ENCODE measurements at regions not wholly inside any gene's neighbourhood (a gene's known extent, or its start where the extent isn't known, plus 50 kb on each side); places are given as distances from the start of the nearest gene placed in this dataset.
A peak's percentile ranks its signal among the peaks of the same experiment; 100 is the strongest.
"Not testable (repeated sequence)": the region's sequence is repeated elsewhere in the genome, so short reads cannot be mapped to it uniquely, and the experiment has no call there.

DNA sequence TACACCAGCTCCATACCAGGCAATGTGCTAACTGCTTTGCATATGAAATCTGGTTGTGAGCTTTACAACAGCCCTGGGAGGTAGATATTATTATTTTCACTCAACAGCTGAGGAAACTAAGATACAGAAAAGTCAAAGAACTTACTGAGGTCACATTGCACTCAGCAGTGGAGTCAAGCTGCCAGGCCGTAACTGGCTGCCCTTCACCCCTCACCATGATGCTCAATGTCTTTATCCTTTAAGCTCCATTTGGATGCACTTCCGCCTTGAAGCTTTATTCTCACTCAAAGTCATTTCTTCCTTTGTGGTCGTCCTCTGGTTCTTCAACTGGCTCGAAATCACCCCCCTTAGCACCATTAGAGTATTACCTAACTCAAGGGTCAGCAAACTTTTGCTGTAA is 81.7 kb upstream of the RALGPS2 start:
- DNase-seq, result no peak

GRCh38 chr1:178643831-178644230 is 81.2 kb upstream of the RALGPS2 start:
- no peak for DNase-seq

GRCh38 chr1:178644308-178645120 is 80.5 kb upstream of the RALGPS2 start:
- DNase-seq, result no peak

DNA sequence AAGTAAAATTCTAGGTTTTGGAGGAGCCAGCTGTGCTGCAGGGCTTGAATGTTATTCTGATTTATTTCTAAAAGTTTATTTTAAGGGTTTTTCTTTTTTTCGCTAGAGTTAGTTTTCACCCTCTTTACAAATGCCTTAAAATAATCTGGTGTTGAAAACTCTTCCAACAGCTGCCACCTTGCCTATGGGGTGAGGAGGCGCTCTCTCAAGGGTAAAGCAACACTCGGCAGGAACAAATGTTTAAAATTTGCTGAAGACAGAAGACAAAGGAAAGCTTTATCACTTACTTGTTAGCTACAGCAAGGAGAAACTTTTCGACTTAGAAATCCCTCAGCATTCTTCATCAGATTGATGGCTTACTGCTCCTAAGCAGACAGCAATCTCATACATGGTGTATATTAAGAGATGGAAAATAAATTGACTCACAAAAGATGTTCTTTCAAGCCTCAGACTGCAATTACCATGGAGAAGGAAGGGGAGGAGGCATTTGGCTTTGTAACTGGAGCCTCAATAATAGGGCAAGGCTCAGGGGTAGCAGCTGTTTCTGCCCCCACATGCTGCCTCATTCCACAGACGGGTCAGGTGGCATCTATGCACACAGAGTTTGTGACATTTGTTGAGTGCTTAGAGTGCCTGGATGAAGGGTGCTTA is 79.8 kb upstream of the RALGPS2 start:
- no peak for DNase-seq

- DNase-seq, result no peak
Measured at GRCh38 chr1:178645808-178646200, 79.2 kb upstream of the RALGPS2 start.

DNA sequence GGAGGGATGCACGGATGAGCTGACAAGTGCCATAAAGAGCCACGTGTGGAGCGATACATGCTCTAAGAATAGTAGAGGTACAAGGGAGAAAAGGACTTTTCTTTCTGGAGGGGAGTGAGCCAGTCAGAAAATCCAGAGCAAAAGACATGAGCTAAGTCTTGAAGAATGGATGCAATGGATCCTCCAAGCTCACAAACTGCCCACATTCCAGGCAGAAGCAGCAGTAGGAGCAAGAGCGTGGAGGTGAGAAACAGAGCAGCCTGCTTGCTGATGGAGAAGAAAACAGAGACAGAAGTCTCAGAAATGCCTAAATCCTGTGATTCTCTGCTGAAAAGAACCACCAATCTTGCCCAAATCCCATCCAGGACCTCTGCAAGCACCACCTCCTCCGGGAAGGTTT is 78.2 kb upstream of the RALGPS2 start:
- DNase-seq, result no peak

- no peak for DNase-seq
Measured at GRCh38 chr1:178648151-178648550, 76.9 kb upstream of the RALGPS2 start.

- no peak for DNase-seq
Measured at GRCh38 chr1:178649582-178650350, 75.3 kb upstream of the RALGPS2 start.

DNA sequence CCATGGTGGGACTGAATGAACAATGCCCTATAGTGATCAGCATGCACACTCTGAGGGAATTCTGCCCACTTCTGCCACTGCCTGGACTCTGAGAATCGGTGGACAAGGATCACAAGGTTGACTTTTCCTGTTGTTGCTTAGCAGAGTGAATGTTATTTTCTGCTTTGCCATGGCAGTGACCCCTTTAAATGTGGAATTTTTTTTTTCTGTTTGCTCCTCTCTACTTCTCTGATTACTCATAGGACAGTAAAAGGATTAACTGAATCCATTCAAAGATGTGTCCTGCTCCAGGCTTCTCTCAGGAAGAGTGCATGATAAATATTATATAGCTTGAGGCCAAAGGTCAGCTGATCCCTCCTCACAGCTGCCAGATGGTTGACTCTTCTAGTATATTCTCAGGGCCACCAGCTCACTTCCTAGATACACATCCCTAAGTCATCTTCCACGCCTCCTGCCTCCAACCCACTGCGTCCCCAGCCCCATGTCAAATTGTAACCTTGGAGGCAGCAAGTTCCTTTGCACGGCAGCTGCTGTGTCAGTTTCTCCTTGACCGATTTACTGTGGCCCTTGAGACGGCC is 74.0 kb upstream of the RALGPS2 start:
- DNase-seq, result no peak

DNA sequence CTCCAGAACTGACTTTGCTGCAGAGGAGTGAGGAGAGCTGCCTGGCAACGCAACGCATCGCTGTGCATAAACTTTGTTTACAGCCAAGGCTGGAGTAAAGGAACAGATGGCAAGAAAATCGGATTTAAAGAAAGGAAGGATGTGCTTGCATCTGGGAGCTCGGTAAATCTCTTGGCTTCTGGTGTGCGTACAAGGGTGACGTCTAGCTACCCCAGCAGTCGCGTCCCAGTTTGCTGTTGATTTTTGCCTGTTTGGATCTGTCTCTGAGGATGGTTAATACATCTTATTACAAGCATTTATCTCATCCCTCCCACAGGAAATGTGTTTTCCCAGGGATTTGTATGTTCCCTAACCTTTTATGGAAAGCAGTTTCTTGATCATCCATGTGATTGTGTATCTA is 73.3 kb upstream of the RALGPS2 start:
- no peak for DNase-seq

DNA sequence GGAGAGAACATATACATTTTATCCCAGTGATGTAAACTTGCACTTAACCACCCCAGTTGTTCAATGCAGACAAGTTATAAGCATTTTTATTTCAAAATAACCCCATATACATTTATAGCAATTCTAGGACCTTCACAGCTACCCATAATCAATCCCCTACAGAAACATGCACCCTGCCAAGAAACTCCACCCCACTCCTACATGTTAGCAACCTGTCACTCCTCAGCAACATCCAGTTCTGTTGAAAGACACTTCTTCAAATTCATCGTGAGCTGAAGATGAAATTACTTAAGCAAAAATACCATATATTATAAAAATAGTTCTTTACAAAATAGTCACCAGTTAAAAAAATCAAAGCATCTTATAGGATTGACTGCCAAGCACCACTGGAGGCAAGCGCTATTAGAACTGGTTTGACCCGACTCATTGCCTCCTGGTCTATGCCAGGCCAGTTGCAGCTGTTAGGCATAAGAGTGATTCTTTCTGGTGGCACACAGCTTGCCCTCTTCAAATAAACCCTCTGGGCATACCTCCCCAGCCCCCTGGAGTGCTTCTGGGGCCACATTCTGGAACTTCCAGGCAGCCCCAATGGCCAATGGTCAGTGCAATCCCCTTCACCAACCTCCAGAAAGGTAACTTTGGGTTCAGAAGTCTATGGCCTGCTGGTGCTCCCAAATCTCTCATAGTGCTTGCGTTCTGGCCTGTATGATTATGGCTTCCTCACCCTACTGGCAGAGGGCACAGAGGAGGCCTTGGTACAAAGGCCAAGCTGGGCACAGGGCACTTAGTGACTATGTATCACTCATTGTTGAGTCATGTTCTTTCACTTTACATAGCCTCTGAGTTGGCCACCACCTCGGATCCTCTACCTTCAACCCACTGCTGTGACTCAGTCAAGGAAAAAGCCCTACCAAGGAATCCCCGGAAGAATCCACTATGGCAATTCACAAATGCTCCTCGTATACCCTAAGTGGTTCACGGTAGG is 72.2 kb upstream of the RALGPS2 start:
- DNase-seq, result no peak

DNA sequence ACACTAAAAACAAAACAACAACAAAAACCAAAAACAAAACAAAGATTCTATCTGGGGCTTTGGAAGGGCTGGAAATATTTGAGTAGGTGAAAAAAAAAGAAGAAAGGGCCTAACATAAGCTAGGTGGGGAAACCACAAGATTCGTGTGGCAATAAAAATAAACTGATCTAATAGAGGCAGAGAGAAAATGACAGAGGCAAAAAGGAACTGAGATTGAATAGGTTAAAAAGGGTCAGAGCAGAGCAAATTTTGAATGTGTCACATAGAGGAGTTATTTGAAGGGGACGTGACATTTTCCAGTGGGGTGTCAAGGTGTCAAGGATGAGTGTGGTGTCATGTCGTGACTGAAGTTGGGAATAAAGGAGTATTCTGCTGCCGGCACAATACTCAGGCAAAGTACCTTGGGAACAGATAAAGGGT is 65.2 kb upstream of the RALGPS2 start:
- DNase-seq, result no peak

GRCh38 chr1:178660461-178660860 is 64.6 kb upstream of the RALGPS2 start:
- DNase-seq, result no peak

DNA sequence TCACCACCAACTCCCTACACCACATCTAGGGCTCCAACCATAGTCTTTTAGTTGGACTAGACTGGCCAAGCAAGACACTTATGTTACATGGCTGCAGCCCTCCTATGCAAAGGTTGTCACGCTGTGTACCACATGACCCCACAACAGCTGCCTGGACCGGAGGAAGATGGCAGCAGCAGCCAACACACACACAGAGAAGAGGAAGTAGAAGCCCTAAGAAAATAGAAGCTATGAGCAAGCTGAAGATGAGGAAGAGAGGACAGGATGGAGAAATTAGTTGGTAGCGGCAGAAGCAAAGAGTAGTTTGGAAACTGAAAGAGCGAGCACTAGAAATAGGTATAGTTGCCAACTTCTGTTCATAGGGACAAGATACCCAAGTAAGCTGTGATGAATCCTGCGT is 60.8 kb upstream of the RALGPS2 start:
- DNase-seq, result peak; percentile 84

GRCh38 chr1:178665579-178665978 is 59.5 kb upstream of the RALGPS2 start:
- DNase-seq, result no peak

DNA sequence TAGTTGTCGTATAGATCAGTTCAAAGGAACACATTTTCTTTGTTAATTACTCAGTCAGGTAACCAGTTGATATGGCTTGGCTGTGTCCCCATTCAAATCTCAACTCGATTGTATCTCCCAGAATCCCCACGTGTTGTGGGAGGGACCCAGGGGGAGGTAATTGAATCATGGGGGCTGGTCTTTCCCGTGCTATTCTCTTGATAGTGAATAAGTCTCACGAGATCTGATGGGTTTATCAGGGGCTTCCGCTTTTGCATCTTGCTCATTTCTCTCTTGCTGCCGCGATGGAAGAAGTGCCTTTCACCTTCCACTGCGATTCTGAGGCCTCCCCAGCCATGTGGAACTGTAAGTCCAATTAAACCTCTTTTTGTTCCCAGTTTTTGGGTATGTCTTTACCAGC is 58.2 kb upstream of the RALGPS2 start:
- not testable (repeated sequence) for DNase-seq

DNA sequence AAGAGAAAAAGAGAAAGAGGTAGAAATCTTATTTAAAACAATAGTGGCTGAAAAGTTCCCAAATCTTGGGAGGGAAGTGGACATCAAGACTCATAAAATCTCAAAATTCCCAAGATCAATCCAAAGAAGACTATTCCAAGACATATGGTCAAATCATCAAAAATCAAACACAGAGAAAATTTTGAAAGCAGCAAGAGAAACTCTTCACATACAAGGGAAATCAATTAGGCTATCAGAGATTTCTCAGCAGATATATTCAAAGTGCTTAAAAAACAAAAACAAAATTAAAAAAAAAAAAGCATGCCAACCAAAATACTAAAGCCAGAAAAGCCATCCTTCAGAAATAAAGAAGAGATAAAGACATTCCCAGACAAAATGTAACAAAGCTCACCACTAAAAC is 52.6 kb upstream of the RALGPS2 start:
- DNase-seq, result no peak

- not testable (repeated sequence) for DNase-seq
Measured at GRCh38 chr1:178674559-178674958, 50.5 kb upstream of the RALGPS2 start.
